Left lung (tissue), 4 donors: ENCODE measurements at regions not wholly inside any gene's neighbourhood (a gene's known extent, or its start where the extent isn't known, plus 50 kb on each side); places are given as distances from the start of the nearest gene placed in this dataset.

Experiments used
- ATAC-seq: fragments of 200-7000 bp; cut with Tn5 transposase; one replicate; pipeline ENCODE4 v1.9.1; 2020; ENCODE audit warnings: moderate library complexity
- DNase-seq, 4 donors: peaks; one replicate each; pipeline ENCODE4 v3.0.0-alpha.2; 2013 to 2020
- H3K27ac ChIP-seq, 2 donors: fragments of 200-600 bp; sonication (generic) in 1 of 2; one replicate each; pipeline versions ENCODE4 v1.5.0 to v1.8.0; 2020 to 2021
- H3K27me3 ChIP-seq, 2 donors: fragments of 200-600 bp; sonication (generic) in 1 of 2; one replicate each; pipeline versions ENCODE4 v1.5.0 to v1.8.0; 2020 to 2021
- H3K36me3 ChIP-seq, 2 donors: fragments of 200-600 bp; sonication (generic) in 1 of 2; one replicate each; pipeline versions ENCODE4 v1.5.0 to v1.8.0; 2020 to 2021
- H3K4me1 ChIP-seq, 2 donors: fragments of 200-600 bp; one replicate each; pipeline ENCODE4 v1.8.0; 2021
- H3K4me3 ChIP-seq, 2 donors: fragments of 200-600 bp; sonication (generic) in 1 of 2; one replicate each; pipeline versions ENCODE4 v1.5.0 to v1.8.0; 2020 to 2021; ENCODE audit warnings: mild to moderate bottlenecking in 1 of 2
- H3K9me3 ChIP-seq, 2 donors: fragments of 200-600 bp; sonication (generic) in 1 of 2; one replicate each; pipeline versions ENCODE4 v1.5.0 to v1.8.0; 2020 to 2021
- CTCF ChIP-seq, 2 donors: fragments of 200-600 bp; sonication (generic) in 1 of 2; IDR thresholded peaks; one replicate each; pipeline versions ENCODE4 v1.5.0 to v1.8.0; 2021; ENCODE audit warnings: antibody characterized with exemption in 2 of 2
- intact Hi-C, 2 donors: fragments of 100-400 bp; cut with DNase I; formaldehyde crosslinking; loops; one replicate each; pipeline versions ENCODE4 v1.11.2 to v1.14.2; 2022
- donor health status: DM: no; HTN: yes; CAD: no.
- donor health status: DM: no; HTN: no; CAD: no.

GRCh38 chr12:9345171-9345570 is 137.0 kb upstream of the PZP start:
- no peak overlapping the region for H3K4me3 ChIP-seq
- no peak for DNase-seq
- no peaks in the 10 kb centered on the region for H3K4me1 ChIP-seq
- TF ChIP-seq CTCF (IDR thresholded peaks at IDR 0.05), result no peak
- no peak overlapping the region for H3K27ac ChIP-seq
- H3K27me3 ChIP-seq, result no peaks in the 10 kb centered on the region
- no peaks in the 10 kb centered on the region for H3K36me3 ChIP-seq
- H3K9me3 ChIP-seq, result no peaks in the 10 kb centered on the region
- intact Hi-C loops, result no loop called here
- no peak for ATAC-seq

DNA sequence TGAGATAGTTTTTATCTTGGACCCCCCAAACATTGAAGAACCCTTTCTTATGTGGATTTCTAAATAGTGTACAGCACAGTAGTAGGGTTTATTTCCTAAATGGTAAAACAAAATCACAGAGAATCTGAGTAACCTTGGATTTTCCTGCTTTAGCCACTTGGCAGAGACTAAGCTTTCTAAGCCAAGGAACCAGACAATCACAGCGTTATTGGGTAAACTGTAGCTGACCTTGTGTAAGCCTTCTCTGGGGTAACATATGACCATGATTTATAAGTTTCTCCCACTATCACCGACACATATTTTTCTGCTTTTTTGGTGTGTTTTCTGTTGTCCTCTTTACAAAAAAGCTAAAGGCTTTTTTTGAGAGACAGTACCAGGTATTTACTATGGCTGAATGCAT is 136.3 kb upstream of the PZP start:
- Histone ChIP-seq H3K27ac (no peak overlapping the region), H3K9me3 (no peaks in the 10 kb centered on the region), H3K27me3 (no peaks in the 10 kb centered on the region), H3K36me3 (no peaks in the 10 kb centered on the region), H3K4me1 (no peaks in the 10 kb centered on the region), H3K4me3 (no peak overlapping the region)
- intact Hi-C loops, result no loop called here
- TF ChIP-seq CTCF (IDR thresholded peaks at IDR 0.05), result no peak
- no peak for ATAC-seq
- DNase-seq, result peak in 1 of 4 donors; percentile 43

- DNase-seq (no peak), ATAC-seq (no peak)
- no peaks in the 10 kb centered on the region for H3K4me1 ChIP-seq
- H3K4me3 ChIP-seq, result no peak overlapping the region
- no peak overlapping the region for H3K27ac ChIP-seq
- intact Hi-C loops, result no loop called here
- no peaks in the 10 kb centered on the region for H3K9me3 ChIP-seq
- TF ChIP-seq CTCF (IDR thresholded peaks at IDR 0.05), result no peak
- no peaks in the 10 kb centered on the region for H3K36me3 ChIP-seq
- H3K27me3 ChIP-seq, result no peaks in the 10 kb centered on the region
These were observed 135.5 kb upstream of the PZP start for GRCh38 chr12:9343731-9344130.

DNA sequence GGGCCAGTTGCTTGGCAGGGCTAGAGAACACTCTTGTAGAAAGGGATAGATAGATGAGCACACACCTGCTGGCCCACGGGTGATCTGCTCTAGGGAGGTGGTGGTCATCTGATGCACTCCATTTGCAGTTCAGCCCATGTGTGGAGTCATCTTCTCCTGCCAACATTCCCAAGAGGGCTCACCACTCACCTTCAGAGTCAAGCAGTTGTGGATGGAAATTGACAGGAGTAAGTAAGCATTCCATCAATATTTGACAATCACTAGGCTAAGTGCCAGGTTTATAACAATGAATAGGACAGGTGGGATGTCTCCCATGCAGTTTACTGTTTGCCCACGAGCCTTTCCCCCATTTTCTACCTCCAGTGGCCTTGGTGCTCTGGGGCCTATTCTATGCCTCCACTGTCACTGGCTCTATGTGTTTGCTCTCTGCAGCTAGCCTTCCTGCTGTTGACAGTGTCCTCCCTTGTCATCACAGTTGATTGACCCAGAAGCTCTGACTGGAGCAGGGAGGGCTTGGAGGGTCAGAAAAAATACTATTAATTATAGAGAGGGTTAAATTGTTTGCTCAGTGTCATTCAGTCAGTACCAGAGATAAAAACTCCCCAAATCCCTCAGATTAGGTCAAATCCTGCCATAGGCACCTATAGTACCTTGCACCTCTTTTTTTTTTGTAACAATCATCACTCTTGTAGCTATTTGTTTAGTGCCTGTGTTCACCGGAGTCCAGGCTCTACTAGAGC is 134.6 kb upstream of the PZP start:
- intact Hi-C loops, result no loop called here
- no peak for TF ChIP-seq CTCF (IDR thresholded peaks at IDR 0.05)
- Histone ChIP-seq H3K27me3 (no peaks in the 10 kb centered on the region), H3K36me3 (no peaks in the 10 kb centered on the region), H3K9me3 (no peaks in the 10 kb centered on the region), H3K4me3 (no peak overlapping the region), H3K4me1 (no peaks in the 10 kb centered on the region), H3K27ac (no peak overlapping the region)
- DNase-seq (no peak), ATAC-seq (no peak)

- Histone ChIP-seq H3K4me3 (no peak overlapping the region), H3K27me3 (no peaks in the 10 kb centered on the region), H3K27ac (no peak overlapping the region), H3K4me1 (no peaks in the 10 kb centered on the region), H3K36me3 (no peaks in the 10 kb centered on the region), H3K9me3 (peaks cover 0 to 10% of the 10 kb centered on the region in 2 donors)
- no peak for ATAC-seq
- intact Hi-C loops, result no loop called here
- no peak for TF ChIP-seq CTCF (IDR thresholded peaks at IDR 0.05)
- DNase-seq, result no peak
These were observed 133.0 kb upstream of the PZP start for GRCh38 chr12:9341260-9341585.
